OCI-M1 (cell line): ENCODE measurements at regions not wholly inside any gene's neighbourhood (a gene's known extent, or its start where the extent isn't known, plus 50 kb on each side); places are given as distances from the start of the nearest gene placed in this dataset.

Experiments used
- DNase-seq: peaks from one replicate; lab custom pipeline; 2025; lab: John Stamatoyannopoulos, UW

DNA sequence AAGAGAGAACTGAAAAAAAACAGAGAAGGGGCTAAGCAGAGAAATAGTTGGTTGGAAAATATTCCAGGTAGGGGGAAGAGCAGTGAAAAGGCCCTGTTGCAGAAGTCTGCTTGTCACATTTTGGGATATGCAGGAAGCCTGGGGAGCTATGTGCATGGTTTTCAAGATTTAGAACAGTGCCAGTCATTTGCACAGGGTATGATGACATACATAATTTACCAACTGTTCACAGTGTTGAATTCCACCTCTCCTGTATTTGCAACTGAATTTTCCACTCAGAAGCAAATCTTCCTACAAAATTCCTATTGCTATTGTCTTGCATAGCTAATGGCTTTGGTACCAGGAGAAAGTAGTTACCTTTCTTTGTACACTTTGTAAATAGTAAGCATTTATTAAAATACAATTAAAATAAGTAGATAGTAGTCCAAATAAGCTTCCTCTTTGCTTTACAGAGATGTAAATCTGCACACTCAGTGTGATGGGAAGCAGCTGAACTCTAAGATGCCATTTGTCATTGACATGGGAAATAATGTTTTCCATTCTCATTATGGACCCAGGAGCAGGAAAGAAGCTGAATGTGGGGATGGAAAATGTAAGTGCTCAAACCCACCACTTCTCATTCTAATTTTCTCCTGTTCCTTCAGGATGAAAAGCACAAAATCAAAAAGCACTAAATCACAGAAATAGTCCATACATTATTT is 177.4 kb downstream of the BTG1 start:
- DNase-seq, result no peak

DNA sequence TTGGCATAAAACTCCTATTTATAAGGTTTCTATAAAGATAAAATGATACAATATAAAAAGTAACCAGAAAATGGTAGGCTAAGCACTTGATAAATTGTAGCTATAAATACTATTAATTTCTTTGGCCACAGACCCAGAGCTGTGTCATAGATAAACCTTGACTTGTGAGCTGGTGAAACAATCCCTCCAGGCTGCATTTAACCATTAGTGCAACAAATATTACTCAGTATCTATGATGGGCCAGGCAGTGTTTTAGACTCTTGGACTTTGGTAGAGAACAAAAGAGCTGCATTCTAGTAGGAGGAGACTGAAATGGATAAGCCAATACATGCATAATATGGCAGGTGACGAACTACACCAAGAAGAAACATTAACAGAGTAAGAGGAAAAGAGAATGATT is 178.1 kb downstream of the BTG1 start:
- DNase-seq, result no peak

DNA sequence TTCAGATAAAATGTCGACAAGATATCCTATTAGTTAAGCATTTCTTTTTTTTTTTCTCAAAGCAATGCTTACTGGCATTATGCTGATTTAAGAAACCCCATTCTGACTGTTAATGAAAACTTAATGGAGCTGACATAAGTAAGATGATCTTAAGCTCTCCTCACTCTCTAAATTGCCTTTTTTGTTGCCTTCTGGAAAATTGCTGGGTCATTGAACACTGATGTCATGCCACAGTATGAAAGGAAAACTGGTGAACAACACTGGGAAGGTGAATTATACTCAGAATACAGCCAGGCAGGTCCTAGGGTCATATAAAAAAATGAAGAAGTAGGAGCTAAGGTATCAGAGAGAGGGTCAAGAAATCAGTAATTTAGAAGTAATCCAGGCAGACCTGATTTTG is 179.9 kb downstream of the BTG1 start:
- peak; percentile 21 for DNase-seq

DNA sequence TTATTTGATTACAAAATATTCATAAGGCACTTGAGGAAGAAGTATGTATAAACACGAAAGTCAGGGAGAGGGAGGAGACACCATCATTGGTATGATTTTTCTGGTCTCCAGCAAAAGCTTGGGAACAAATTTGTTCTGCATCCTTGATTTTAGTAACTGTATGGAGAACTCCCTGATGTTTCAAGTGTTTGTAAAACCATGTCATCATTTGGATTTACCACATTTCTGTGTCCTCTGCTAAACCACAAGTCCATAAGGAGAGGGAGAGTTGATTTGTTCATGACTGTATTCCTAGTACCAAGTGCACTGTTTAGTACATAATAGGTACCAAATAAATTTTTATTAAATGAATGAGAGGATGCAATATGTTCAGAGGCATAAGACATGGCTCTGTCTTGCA is 181.1 kb downstream of the BTG1 start:
- DNase-seq, result no peak

DNA sequence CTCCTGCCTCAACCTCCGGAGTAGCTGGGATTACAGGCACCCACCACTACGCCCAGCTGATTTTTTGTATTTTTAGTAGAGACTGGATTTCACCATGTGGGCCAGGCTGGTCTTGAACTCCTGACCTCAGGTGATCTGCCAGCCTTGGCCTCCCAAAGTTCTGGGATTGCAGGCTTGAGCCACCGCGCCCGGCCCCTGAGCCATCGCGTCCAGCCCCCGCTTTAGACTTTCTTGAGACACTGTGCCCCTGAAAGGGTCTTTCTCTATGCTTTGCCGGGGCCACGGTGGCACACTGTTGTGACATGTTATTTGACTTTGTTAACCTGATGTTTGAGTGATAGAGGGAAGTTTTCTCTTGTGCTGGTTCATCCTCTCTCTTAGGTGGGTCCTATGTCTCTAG is 186.4 kb downstream of the BTG1 start:
- DNase-seq, result no peak

DNA sequence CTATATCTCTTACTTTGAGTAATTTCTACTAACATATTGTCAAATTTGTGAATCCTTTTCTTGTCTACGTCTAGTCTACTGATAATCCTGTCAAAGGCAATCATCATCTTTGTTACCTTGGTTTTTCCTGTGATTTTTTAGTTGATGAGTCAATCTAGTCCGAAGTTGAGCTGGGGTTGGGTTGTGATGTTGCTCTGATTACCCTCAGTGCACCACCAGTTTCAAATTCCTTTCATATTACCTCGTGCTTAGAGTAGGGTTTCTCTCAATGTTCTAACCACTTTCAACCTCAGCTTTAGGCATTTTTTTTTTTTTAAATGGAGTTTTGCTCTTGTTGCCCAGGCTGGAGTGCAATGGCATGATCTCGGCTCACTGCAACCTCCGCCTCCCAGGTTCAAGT is 186.8 kb downstream of the BTG1 start:
- DNase-seq, result no peak

DNA sequence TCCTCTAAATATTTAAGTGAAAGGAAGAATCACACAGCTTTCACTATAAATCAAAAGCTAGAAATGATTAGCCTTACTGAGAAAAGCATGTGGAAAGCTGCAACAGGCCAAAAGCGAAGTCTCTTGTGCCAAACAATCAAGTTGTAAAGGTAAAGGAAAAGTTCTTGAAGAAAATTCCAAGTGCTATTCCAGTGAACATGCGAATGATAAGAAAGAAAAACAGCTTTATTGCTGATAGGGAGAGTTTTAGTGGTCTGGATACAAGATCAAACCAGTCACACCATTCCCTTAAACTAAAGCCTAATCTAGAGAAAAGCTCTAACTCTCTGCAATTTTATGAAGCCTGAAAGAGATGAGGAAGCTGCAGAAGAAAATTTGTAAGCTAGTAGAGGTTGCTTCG is 190.9 kb downstream of the BTG1 start:
- no peak for DNase-seq

DNA sequence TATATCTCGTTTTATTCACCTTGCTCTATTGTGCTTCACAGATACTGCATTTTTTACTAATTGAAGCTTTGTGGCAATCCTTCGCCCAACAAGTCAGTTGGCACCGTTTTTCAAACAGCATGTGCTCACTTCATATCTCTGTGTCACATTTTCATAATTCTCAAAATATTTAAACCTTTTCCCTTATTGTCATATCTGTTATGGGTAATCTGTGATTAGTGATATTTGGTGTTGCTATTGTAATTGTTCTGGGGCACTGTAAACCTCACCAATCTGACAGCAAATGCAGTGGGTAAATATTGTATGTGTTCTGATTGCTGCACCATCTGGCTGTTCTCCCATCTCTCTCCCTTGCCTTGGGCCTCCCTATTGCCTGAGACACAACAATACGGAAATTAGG is 191.3 kb downstream of the BTG1 start:
- DNase-seq, result no peak

DNA sequence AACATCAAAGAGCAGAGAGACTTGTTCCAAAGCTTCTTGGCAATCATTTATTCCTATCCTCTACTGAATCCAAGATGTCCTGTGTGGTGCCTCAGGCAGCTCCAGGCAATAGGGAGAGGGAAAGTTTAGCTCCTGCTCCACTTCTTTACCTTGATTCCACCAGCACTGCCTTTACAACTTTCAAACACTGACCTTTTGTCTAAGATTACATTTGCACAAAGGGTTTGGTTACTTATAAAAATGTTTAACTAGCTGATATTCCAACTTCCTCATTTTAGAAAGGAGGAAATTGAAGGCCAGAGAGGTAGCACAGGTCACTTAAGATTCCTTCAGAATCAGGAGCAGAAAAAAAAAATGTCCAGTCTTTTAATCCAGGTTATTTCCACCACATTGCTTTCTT is 192.7 kb downstream of the BTG1 start:
- peak; percentile 52 for DNase-seq

DNA sequence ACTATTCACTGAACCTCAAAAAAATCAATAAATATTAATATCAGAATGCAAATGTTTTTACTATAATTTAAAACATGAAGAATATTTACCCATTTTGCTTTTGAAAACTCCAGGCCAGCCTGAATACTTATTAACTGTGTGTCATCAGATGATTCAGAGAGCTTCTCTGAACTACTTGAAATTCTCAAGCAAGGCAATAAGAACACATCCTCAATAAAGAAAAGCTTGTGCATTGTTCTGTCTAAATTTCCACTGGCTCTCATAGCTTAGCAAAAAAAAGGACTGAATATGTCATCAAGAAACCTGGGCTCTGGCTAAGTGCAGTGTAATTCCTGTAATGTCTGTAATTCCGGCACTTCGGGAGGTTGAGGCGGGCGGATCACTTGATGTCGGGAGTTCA is 194.1 kb downstream of the BTG1 start:
- no peak for DNase-seq

DNA sequence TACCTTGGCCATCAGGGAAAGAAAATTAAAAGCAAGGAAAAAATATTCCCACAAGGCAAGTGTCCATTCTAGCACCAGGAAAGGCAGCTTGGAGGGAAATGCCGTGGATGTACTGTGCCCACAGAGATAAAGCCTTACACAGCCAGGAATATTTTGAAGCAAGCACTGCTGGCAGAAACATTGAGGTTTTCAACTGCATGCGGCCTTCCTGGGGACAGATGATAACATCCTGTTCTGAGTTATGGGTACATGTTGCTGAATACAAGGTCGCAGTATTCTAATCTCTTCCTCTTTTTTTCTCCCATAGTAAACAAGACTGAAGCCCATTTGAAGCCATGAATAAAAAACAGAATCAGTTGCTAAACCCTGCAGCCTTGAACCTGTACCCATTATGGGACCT is 197.1 kb downstream of the BTG1 start:
- DNase-seq, result peak; percentile 19

DNA sequence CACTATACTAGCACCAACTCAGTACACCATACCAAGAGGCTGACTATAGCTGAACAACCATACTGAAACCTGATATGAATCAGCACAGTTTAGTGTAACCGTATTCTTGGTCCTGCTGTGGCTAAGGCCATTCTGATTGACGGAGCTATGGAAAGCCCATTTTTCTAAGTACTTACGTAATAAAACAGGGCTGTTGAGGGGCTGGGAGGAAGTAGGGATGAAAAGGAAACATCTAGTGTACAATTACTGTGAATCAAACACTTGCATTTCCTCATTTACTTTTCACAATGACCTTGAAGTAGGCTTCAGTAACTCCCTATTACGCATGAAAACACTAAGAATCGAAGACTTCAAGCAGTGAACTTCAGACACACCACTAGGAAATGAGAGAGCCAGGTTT is 198.2 kb downstream of the BTG1 start:
- DNase-seq, result no peak

DNA sequence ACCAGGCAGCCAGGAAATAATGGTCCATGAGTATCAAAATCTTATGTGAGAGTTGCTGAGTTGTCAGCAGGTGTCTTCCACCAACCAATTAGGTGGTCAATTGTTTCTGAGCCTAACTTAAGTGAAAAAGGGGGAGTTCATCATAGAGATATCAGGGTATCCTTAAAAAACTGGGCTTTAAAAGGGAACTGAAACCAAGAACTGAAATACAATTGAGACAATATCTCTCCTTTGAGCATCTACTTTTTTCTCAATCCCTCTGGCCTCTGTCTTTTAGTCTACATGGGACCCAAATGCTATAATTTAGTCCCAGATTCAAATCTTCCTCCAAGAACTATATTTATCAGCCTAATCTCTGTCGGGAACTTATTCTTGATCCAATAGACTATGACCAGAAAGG is 201.0 kb downstream of the BTG1 start:
- no peak for DNase-seq

DNA sequence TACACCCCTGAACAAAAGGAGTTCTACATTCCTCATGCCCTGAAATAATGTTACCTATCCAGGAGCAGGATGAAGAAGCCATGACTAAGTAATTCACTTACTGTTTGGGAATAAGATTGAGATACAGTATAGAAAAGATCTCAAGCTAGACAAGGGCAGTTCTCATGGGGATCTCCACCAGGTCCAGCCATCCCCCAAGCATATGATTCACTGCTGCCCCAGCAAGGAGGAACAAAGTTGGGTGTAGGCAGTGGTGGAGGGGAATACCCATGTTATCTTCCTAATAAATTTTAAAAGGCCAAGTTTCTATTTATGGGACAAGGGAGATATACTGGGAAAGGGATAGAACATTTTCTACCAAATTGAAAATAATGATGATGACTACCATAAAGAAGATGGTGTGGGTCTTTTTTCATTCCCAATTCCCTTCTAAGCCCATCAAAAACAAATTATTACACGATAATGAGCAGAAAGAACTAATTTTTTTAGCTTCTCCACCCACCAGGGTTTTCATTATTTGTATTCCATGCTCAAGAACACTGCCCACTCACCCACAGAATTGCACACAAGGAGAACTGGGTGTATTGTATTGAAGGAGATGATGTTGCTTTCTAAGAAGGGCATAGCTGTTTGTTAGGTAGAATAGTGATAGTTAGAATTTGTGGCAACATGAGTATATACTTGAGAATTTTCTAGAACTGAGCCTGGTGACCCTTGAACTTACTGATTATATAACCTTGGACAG is 204.6 kb downstream of the BTG1 start:
- no peak for DNase-seq

DNA sequence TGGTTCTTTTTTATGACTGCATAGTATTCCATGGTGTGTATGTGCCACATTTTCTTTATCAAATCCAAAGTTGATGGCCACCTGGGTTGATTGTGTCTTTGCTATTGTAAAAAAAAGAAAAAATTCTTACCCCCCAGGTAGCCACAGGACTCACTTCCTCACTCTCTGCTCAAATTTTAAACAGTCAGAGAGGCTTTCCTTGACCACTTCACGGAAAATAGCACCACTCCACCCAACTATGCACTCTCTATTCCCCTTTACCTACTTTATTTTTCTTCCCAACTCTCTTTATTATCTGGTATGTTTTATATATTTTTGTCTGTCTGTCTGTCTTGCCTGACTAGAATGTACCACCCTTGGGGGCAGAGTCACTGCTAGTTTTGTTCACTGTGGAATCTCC is 205.3 kb downstream of the BTG1 start:
- no peak for DNase-seq

DNA sequence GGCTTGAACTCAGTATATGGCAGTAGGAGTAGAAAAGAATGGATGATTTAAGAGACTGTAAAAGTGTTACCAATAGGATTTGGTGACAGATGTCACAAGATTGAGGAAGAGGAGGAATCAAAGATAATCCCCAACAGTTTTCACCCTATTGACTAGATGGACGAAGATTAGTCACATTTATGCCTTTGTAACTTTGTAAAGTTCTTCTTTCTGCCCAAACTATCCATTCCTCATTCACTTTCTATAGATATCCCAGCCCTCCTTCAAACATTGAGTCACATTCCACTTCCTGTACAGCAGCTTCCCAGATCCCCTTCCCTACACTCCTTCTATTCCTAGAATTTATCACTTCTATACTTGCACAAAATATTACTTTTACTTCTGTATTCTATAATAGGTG is 207.9 kb downstream of the BTG1 start:
- DNase-seq, result no peak

DNA sequence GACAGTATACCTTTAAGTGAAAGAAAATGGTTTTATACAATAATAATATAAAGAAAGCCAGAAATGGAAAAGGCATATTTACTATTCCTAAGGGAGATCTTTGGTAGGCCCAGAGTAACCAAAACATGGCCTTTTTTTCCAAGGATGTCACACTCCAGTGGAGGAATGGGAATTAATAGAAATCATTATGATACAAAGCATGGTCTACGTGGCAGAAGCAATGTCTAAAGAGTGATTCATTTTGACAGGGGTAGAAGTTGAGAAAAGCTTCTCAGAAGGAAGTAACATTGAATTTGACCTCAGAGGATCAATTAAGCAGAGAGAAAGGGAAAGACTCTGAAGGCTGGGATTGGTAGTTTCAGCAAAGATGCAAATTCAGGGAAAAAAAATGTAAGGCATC is 208.6 kb downstream of the BTG1 start:
- no peak for DNase-seq

DNA sequence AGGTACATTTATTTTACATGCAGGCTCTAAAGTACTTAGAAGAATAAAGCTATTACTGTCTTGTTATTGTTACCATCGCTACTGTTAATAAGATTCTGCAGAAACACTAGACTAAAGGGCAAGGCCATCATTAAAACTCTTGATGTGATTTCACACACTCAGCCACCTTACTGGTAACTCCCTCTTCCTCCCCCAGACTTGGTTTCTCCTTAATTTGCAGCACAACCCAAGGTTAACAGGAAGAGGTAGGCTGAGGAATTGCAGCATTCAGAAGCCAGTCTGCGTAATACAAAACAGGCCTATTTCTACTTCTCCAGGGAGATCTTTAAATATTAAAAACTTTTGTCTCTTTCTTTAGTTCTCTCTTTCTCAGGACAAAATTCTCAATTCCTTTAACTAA is 210.3 kb downstream of the BTG1 start:
- no peak for DNase-seq

DNA sequence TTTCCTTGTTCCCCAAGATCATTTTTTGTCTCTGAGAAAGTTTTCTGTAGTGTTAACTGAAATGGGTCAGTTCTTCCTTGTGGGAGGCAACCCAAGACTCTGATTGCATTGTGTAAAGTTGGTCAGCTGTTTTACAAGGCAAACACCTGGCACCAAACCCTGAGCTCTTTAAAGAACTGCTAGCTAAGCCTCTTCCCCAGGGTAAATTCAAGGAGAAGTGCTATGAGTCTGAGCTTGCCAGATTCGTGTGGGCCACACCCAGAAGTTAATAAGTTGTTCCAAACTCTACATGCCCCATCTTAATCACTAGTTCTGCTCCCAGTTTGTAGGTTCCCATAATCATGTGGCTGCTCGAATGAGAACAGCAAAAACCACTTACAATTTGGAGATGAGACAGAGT is 214.5 kb downstream of the BTG1 start:
- no peak for DNase-seq

DNA sequence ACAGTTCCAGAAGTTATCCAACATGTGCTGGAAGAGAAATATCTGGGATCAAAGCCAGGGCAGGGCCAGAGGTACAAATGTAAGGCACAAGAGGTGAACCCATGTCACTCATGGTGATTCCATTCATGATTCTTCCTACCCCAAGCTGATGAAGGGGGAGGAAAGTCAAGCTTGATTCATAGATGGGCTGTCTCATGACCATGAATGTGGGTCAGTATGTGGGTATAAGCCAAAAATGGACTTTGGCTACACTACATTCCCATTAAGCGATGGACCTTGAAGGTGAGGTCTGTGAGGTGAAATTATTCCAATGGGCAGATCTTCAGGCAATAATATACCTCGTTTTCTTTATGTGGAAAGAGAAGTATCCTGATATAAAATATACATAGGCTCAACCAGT is 217.1 kb downstream of the BTG1 start:
- no peak for DNase-seq

DNA sequence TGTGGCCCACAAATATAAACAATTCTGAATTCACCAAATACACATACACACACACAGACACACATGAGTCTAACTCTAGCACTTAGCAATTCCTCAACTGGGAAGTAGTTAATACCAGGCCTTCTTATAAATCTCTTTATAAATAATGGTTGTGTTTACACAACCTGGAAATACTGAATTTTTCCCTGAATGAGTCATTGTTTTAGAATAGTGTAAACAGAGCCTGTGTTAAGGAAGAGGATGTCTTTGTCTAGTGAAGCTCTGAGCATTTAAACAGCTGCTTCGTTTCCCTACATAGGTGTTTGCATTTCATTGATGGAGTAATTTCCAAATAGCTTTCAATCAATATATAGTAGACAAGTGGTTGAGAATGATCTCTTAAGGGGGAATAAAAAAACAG is 218.8 kb downstream of the BTG1 start:
- DNase-seq, result no peak

DNA sequence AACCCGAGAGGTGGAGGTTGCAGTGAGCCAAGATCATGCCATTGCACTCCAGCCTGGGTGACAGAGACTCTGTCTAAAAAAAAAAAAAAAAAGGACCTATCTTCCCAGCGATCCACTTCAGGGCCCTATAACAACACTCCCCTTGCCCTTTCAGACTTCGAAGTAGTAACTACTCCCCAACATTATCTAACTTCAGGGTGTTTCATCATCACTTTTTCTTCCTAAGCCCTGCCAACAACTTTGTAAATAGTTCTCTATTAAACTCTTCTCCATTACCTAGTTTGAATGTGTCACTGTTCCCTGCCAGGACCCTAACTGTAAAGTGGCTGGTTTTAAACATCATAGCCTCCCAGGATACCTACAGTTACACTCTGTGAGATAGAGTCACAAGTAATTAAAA is 220.8 kb downstream of the BTG1 start:
- DNase-seq, result no peak

DNA sequence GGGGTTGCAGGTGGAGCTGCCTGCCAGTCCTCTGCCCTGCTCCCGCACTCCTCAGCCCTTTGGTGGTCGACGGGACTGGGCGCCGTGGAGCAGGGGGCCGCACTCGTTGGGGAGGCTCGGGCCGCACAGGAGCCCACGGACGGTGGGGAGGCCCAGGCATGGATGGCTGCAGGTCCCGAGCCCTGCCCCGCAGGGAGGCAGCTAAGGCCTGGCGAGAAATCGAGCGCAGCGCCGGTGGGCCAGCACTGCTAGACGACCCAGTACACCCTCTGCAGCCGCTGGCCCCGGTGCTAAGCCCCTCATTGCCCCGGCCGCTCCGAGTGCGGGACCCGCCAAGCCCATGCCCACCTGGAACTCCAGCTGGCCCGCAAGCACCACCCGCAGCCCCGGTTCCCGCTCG is 221.8 kb downstream of the BTG1 start:
- no peak for DNase-seq

DNA sequence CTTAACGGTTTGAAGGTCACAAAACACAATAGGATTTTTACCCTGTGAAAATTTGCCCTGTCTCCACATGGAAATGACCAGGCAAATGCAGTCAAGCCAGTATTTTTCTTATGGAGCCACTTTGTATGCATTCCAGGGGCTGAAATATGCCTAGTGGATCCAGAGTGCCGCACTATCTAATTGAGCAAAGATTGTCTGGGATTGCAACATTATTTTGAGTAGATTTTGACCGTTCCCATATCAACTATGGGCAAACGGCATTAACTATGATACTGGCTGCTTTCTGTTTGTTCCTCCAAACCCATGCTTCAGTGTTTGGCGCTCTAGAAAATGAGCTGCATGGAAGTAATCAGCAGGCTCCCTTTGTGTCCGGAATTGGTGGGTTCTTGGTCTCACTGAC is 223.0 kb downstream of the BTG1 start:
- no peak for DNase-seq
